Stomach smooth muscle (tissue), 2 donors: ENCODE measurements at regions not wholly inside any gene's neighbourhood (a gene's known extent, or its start where the extent isn't known, plus 50 kb on each side); places are given as distances from the start of the nearest gene placed in this dataset.
"Not testable (repeated sequence)": the region's sequence is repeated elsewhere in the genome, so short reads cannot be mapped to it uniquely, and the experiment has no call there.

Source experiments
- H3K27ac ChIP-seq: one replicate; pipeline ENCODE4 v1.7.0; 2013; ENCODE audit warnings: mild to moderate bottlenecking, low read length, inconsistent platforms
- H3K27me3 ChIP-seq, 2 donors: one replicate each; pipeline ENCODE4 v1.7.0; 2013; ENCODE audit warnings: low read length in 2 of 2; ENCODE audit not compliant: insufficient read depth in 2 of 2, control insufficient read depth in 1 of 2
- H3K36me3 ChIP-seq, 2 donors: one replicate each; pipeline ENCODE4 v1.7.0; 2013; ENCODE audit warnings: low read length in 2 of 2; ENCODE audit not compliant: control insufficient read depth in 2 of 2, insufficient read depth in 2 of 2
- H3K4me1 ChIP-seq: one replicate; pipeline ENCODE4 v1.7.0; 2013; ENCODE audit warnings: low read length; ENCODE audit not compliant: control insufficient read depth, insufficient read depth
- H3K4me3 ChIP-seq, 2 donors: one replicate each; pipeline ENCODE4 v1.7.0; 2013; ENCODE audit warnings: low read length in 2 of 2
- H3K9ac ChIP-seq, 2 donors: one replicate each; pipeline ENCODE4 v1.7.0; 2013; ENCODE audit warnings: low read length in 2 of 2, mild to moderate bottlenecking in 1 of 2
- H3K9me3 ChIP-seq, 2 donors: one replicate each; pipeline ENCODE4 v1.7.0; 2013; ENCODE audit warnings: low read length in 2 of 2; ENCODE audit not compliant: control insufficient read depth in 2 of 2
- donor health status: healthy.
- donor health status: Pancreatic carcinoma.

GRCh38 chr2:182597570-182598295, 118.3 kb upstream of the DNAJC10 start:
- no peak overlapping the region for H3K9ac ChIP-seq
- H3K27ac ChIP-seq = no peak overlapping the region
- no peaks in the 10 kb centered on the region for H3K36me3 ChIP-seq
- no peaks in the 10 kb centered on the region for H3K27me3 ChIP-seq
- H3K9me3 ChIP-seq = no peaks in the 10 kb centered on the region
- H3K4me1 ChIP-seq = no peaks in the 10 kb centered on the region
- no peak overlapping the region for H3K4me3 ChIP-seq

- H3K9me3 ChIP-seq = no peaks in the 10 kb centered on the region
- no peak overlapping the region for H3K4me3 ChIP-seq
- no peak overlapping the region for H3K27ac ChIP-seq
- H3K27me3 ChIP-seq = no peaks in the 10 kb centered on the region
- no peak overlapping the region for H3K9ac ChIP-seq
- no peaks in the 10 kb centered on the region for H3K4me1 ChIP-seq
- no peaks in the 10 kb centered on the region for H3K36me3 ChIP-seq
Observed at GRCh38 chr2:182598626-182599025, 117.4 kb upstream of the DNAJC10 start.

GRCh38 chr2:182605166-182605565, 110.9 kb upstream of the DNAJC10 start:
- H3K27ac ChIP-seq = no peak overlapping the region
- no peaks in the 10 kb centered on the region for H3K27me3 ChIP-seq
- no peak overlapping the region for H3K9ac ChIP-seq
- no peaks in the 10 kb centered on the region for H3K9me3 ChIP-seq
- no peaks in the 10 kb centered on the region for H3K4me1 ChIP-seq
- no peak overlapping the region for H3K4me3 ChIP-seq
- H3K36me3 ChIP-seq = no peaks in the 10 kb centered on the region

GRCh38 chr2:182606728-182607681, 109.1 kb upstream of the DNAJC10 start:
- Histone ChIP-seq H3K36me3 (no peaks in the 10 kb centered on the region), H3K27me3 (no peaks in the 10 kb centered on the region), H3K9me3 (no peaks in the 10 kb centered on the region), H3K27ac (no peak overlapping the region), H3K9ac (no peak overlapping the region), H3K4me3 (no peak overlapping the region), H3K4me1 (no peaks in the 10 kb centered on the region)

- H3K36me3 ChIP-seq = no peaks in the 10 kb centered on the region
- no peaks in the 10 kb centered on the region for H3K9me3 ChIP-seq
- H3K27me3 ChIP-seq = no peaks in the 10 kb centered on the region
- no peak overlapping the region for H3K4me3 ChIP-seq
- no peaks in the 10 kb centered on the region for H3K4me1 ChIP-seq
- no peak overlapping the region for H3K27ac ChIP-seq
- no peak overlapping the region for H3K9ac ChIP-seq
Observed at GRCh38 chr2:182608181-182608845, 107.7 kb upstream of the DNAJC10 start.

- not testable (repeated sequence) for H3K9me3 ChIP-seq, H3K4me1 ChIP-seq, H3K9ac ChIP-seq, H3K27me3 ChIP-seq, H3K4me3 ChIP-seq, H3K27ac ChIP-seq, H3K36me3 ChIP-seq
Observed at GRCh38 chr2:182609005-182609404, 107.1 kb upstream of the DNAJC10 start.

- Histone ChIP-seq H3K9ac (no peak overlapping the region), H3K36me3 (no peaks in the 10 kb centered on the region), H3K27ac (no peak overlapping the region), H3K9me3 (no peaks in the 10 kb centered on the region), H3K4me1 (no peaks in the 10 kb centered on the region), H3K4me3 (no peak overlapping the region), H3K27me3 (no peaks in the 10 kb centered on the region)
Observed at GRCh38 chr2:182610231-182610630, 105.8 kb upstream of the DNAJC10 start.

GRCh38 chr2:182611009-182611408, 105.0 kb upstream of the DNAJC10 start:
- no peak overlapping the region for H3K4me3 ChIP-seq

GRCh38 chr2:182615036-182615435, 101.0 kb upstream of the DNAJC10 start:
- no peak overlapping the region for H3K27ac ChIP-seq
- no peaks in the 10 kb centered on the region for H3K27me3 ChIP-seq
- no peak overlapping the region for H3K9ac ChIP-seq
- no peaks in the 10 kb centered on the region for H3K9me3 ChIP-seq
- no peak overlapping the region for H3K4me3 ChIP-seq
- H3K36me3 ChIP-seq = no peaks in the 10 kb centered on the region
- no peaks in the 10 kb centered on the region for H3K4me1 ChIP-seq

More at GRCh38 chr2:182611009-182611408, 105.0 kb upstream of the DNAJC10 start:
- Histone ChIP-seq H3K36me3 (no peaks in the 10 kb centered on the region), H3K9ac (no peak overlapping the region), H3K27me3 (no peaks in the 10 kb centered on the region), H3K4me1 (no peaks in the 10 kb centered on the region), H3K27ac (no peak overlapping the region), H3K9me3 (no peaks in the 10 kb centered on the region)

- Histone ChIP-seq H3K4me3 (no peak overlapping the region), H3K27me3 (no peaks in the 10 kb centered on the region), H3K4me1 (no peaks in the 10 kb centered on the region), H3K9ac (no peak overlapping the region), H3K9me3 (no peaks in the 10 kb centered on the region), H3K36me3 (no peaks in the 10 kb centered on the region), H3K27ac (no peak overlapping the region)
Observed at GRCh38 chr2:182616471-182617393, 99.3 kb upstream of the DNAJC10 start.
